ENCODE measurements at regions not wholly inside any gene's neighbourhood (a gene's known extent, or its start where the extent isn't known, plus 50 kb on each side); places are given as distances from the start of the nearest gene placed in this dataset.

DNA sequence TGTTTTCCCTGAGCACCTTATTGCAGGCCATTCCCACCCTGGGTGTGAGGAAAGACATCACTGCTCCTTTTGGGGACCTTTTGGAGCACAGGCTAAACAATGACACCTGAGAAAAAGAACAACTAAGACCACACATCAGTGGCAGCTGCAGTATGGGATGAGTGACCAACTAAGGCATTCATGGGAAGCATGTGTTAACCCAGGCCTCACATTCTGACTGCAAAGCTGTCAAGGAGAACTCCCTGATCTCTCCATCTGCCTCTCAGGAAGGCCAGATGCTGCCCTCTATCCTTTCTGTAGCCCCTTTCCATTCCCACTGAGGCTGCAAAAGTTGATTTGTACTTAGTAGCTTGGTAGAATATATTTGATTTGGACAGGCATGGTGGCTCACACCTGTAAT lies 130.5 kb upstream of the FOXN2 start:
- TF ChIP-seq CTCF (IDR thresholded peaks at IDR 0.05; ENCODE audit: low read depth, low read length, missing control alignments): no peak
- H3K4me3 ChIP-seq (replicated peaks; ENCODE audit: low read depth, low read length): no peak overlapping the region
- no peak for DNase-seq (ENCODE audit: extremely low read depth, low read depth)

DNA sequence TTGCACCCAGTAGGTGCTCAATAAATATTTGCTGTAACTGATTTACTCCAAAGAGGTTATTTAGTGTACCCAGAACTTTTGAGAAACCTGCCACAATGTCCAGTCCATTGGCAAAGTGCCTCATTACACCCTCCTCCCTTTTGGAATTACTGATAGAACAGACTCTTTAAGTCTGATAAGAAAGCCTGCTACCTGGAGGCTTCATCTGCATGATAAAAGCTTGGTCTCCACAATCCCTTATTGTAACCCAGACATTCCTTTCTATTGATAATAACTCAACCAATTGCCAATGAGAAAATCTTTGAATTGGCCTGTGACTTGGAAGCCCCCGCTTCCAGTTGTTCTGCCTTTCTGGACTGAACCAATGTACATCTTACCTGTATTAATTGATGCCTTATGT lies 127.0 kb upstream of the FOXN2 start:
- H3K4me3 ChIP-seq (replicated peaks; ENCODE audit: low read depth, low read length): no peak overlapping the region
- no peak for TF ChIP-seq CTCF (IDR thresholded peaks at IDR 0.05; ENCODE audit: low read depth, low read length, missing control alignments)
- no peak for DNase-seq (ENCODE audit: extremely low read depth, low read depth)

DNA sequence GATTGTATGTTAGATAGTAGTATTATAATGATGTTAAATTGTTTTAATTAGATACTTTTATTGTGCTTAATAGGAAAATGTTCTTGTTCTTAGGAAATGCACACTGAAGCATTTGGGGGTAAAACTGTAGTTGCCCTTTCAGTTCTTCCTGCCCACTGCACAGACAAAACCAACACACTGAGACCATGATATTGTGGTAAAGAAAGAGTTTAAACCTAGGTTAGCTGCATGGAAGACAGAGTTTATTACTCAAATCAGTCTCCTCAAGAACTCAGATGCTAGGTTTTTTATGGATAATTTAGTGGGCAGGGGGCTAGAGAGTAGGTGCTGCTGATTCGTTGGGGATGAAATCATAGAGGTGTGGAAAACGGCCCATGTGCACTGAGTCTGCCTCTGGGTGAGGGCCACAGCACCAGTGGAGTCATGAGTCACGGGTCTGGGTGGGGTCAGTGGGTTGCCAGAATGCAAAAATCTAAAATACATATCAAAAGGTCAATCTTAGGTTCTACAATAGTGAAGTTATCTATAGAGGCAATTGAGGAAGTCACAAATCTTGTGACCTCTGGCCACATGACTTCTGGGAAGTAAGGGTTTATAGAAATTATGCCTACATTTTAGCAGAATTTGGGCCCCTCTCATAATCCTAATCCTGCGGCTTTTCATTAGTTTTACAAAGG lies 124.8 kb upstream of the FOXN2 start:
- no peak overlapping the region for H3K4me3 ChIP-seq (replicated peaks; ENCODE audit: low read depth, low read length)
- TF ChIP-seq CTCF (IDR thresholded peaks at IDR 0.05; ENCODE audit: low read depth, low read length, missing control alignments): no peak
- no peak for DNase-seq (ENCODE audit: extremely low read depth, low read depth)

DNA sequence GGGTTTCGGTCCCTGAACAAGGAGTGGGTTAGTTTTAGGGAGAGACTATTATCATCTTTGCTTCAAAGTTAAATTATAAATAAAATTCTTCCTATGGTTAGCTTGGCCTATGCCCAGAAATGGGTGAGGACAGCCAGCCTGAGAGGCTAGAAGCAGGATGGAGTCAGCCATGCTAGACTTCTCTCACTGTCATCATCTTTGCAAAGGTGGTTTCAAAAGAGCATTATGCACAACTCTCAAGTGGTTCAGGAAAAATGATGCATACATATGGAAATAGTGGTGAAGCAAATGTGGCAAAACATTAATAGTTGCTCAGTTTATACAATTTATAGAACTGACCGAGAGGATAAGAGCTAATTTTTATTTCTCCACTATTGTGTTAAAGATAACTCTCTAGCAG lies 124.3 kb upstream of the FOXN2 start:
- H3K4me3 ChIP-seq (replicated peaks; ENCODE audit: low read depth, low read length): no peak overlapping the region
- no peak for DNase-seq (ENCODE audit: extremely low read depth, low read depth)
- TF ChIP-seq CTCF (IDR thresholded peaks at IDR 0.05; ENCODE audit: low read depth, low read length, missing control alignments): no peak

GRCh38 chr2:48194641-48195040 lies 119.8 kb upstream of the FOXN2 start:
- no peak for TF ChIP-seq CTCF (IDR thresholded peaks at IDR 0.05; ENCODE audit: low read depth, low read length, missing control alignments)
- H3K4me3 ChIP-seq (replicated peaks; ENCODE audit: low read depth, low read length): no peak overlapping the region
- no peak for DNase-seq (ENCODE audit: extremely low read depth, low read depth)

DNA sequence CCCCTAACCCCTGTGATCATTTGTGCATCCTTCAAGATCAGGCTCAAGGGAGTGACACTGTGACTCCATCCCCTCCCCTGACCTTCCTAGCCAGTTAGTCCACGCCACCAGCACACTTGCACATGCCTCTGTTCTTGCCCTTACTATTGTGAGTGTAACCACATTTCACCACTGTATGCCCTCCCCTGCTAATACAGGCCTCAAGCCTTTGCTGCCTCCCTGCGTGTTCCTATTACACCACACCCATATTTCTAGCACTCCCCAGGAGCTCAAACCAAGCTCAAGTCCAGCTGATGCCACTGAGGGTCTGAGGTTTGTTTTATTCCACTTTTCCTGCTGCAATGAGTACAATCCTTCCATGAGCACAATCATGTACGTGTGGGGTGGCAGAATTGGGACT lies 119.3 kb upstream of the FOXN2 start:
- no peak for TF ChIP-seq CTCF (IDR thresholded peaks at IDR 0.05; ENCODE audit: low read depth, low read length, missing control alignments)
- no peak overlapping the region for H3K4me3 ChIP-seq (replicated peaks; ENCODE audit: low read depth, low read length)
- no peak for DNase-seq (ENCODE audit: extremely low read depth, low read depth)

DNA sequence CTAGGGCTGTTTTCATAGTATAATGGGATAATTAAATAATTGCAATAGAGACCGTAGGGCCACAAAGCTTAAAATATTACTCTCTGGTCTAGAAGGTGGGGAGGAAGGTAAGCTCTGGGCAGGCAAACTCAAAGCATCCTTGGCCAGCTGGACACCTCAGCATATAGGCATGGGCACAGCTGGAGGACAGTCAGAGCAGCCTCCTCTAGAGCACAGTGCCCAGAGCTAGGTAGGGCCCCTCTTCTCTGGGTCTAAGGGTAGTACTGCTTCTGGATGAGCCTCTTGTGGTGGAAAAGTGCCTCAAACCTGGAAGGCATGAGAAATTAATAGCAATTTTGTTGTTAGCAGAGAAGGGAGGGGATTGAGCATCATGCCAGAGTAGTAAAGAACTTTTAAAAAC lies 116.9 kb upstream of the FOXN2 start:
- H3K4me3 ChIP-seq (replicated peaks; ENCODE audit: low read depth, low read length): no peak overlapping the region
- no peak for DNase-seq (ENCODE audit: extremely low read depth, low read depth)

More for the DNA sequence above, 116.9 kb upstream of the FOXN2 start:
- no peak for TF ChIP-seq CTCF (IDR thresholded peaks at IDR 0.05; ENCODE audit: low read depth, low read length, missing control alignments)

Measured in HFF-Myc (cell line).